ENCODE measurements at regions not wholly inside any gene's neighbourhood (a gene's known extent, or its start where the extent isn't known, plus 50 kb on each side); places are given as distances from the start of the nearest gene placed in this dataset.
"Not testable (repeated sequence)": the region's sequence is repeated elsewhere in the genome, so short reads cannot be mapped to it uniquely, and the experiment has no call there.

GRCh38 chr14:35174342-35174741 lies 52.0 kb downstream of the PRORP start:
- Histone ChIP-seq H3K27me3 (ENCODE audit: low read depth) (no peaks in the 10 kb centered on the region), H3K4me1 (no peaks in the 10 kb centered on the region), H3K4me3 (no peak overlapping the region), H3K9me3 (replicated peaks) (no peaks in the 10 kb centered on the region), H3K36me3 (no peaks in the 10 kb centered on the region), H3K27ac (replicated peaks) (no peak overlapping the region)
- intact Hi-C loops (cut with micrococcal nuclease), result no loop called here
- TF ChIP-seq CTCF (IDR thresholded peaks at IDR 0.05; ENCODE audit: borderline replicate concordance), result no peak
- no peak for DNase-seq

DNA sequence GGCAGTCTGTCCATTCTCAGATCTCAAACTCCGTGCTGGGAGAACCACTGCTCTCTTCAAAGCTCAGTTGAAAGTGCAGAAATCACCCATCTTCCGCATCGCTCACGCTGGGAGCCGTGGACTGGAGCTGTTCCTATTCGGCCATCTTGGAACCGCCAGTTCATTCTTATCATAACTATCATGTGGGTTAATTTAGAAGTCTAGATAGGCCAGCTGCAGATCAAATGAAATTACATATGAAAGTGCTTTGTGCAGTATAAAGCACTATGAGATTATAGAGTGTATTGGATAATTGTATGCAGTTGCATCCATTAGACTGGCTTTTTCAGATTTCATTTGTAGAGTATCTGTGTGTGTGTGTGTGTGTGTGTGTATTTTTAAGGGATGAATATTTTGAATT lies 57.8 kb downstream of the PRORP start:
- peaks cover 6% of the 10 kb centered on the region for H3K36me3 ChIP-seq
- no peak overlapping the region for H3K4me3 ChIP-seq
- no peaks in the 10 kb centered on the region for H3K4me1 ChIP-seq
- no peaks in the 10 kb centered on the region for H3K9me3 ChIP-seq (replicated peaks)
- no peak for DNase-seq
- no peak overlapping the region for H3K27ac ChIP-seq (replicated peaks)
- intact Hi-C loops (cut with micrococcal nuclease), result no loop called here
- H3K27me3 ChIP-seq (ENCODE audit: low read depth), result no peaks in the 10 kb centered on the region
- TF ChIP-seq CTCF (IDR thresholded peaks at IDR 0.05; ENCODE audit: borderline replicate concordance), result no peak

- H3K4me3 ChIP-seq; H3K9me3 ChIP-seq (replicated peaks); H3K27ac ChIP-seq (replicated peaks); intact Hi-C loops (cut with micrococcal nuclease); H3K27me3 ChIP-seq (ENCODE audit: low read depth); DNase-seq; H3K4me1 ChIP-seq; H3K36me3 ChIP-seq: not testable (repeated sequence)
Measured at GRCh38 chr14:35184891-35185290, 62.5 kb downstream of the PRORP start.

GRCh38 chr14:35189422-35189821 lies 67.1 kb downstream of the PRORP start:
- Histone ChIP-seq H3K4me3 (no peak overlapping the region), H3K36me3 (peaks cover 6% of the 10 kb centered on the region), H3K9me3 (replicated peaks) (peaks cover 5% of the 10 kb centered on the region), H3K4me1 (no peaks in the 10 kb centered on the region), H3K27ac (replicated peaks) (no peak overlapping the region), H3K27me3 (ENCODE audit: low read depth) (no peaks in the 10 kb centered on the region)
- DNase-seq, result no peak
- intact Hi-C loops (cut with micrococcal nuclease), result no loop called here
- TF ChIP-seq CTCF (IDR thresholded peaks at IDR 0.05; ENCODE audit: borderline replicate concordance), result no peak

- H3K4me1 ChIP-seq, result no peaks in the 10 kb centered on the region
- H3K27ac ChIP-seq (replicated peaks), result no peak overlapping the region
- DNase-seq, result no peak
- intact Hi-C loops (cut with micrococcal nuclease), result no loop called here
- peaks cover 5% of the 10 kb centered on the region for H3K9me3 ChIP-seq (replicated peaks)
- H3K36me3 ChIP-seq, result peaks cover 6% of the 10 kb centered on the region
- no peaks in the 10 kb centered on the region for H3K27me3 ChIP-seq (ENCODE audit: low read depth)
- H3K4me3 ChIP-seq, result no peak overlapping the region
- TF ChIP-seq CTCF (IDR thresholded peaks at IDR 0.05; ENCODE audit: borderline replicate concordance), result no peak
Measured at GRCh38 chr14:35193161-35193560, 70.8 kb downstream of the PRORP start.

GRCh38 chr14:35194183-35194582 lies 71.8 kb downstream of the PRORP start:
- H3K4me3 ChIP-seq; H3K27me3 ChIP-seq (ENCODE audit: low read depth); DNase-seq; H3K4me1 ChIP-seq; H3K27ac ChIP-seq (replicated peaks); H3K36me3 ChIP-seq; H3K9me3 ChIP-seq (replicated peaks); intact Hi-C loops (cut with micrococcal nuclease): not testable (repeated sequence)

DNA sequence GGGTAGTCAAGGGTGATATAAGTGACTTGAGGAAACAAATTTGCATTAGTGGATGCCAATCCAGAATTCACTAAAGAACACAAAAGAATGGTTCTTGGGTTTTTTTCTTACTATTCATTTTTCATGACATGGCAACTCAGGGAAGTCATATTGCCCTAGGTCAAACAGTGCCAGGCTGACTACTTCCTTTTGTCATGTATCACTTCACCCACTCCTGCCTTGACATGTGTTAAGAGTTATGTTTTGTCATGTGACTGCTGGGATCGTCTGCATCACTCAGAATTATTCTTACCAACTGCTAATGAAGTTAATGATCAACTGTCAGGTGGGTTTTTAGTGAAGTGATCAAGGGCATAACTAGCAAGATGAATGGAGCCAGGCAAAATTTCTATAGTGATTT lies 74.2 kb downstream of the PRORP start:
- Histone ChIP-seq H3K4me3 (no peak overlapping the region), H3K27ac (replicated peaks) (no peak overlapping the region), H3K4me1 (no peaks in the 10 kb centered on the region), H3K36me3 (peaks cover 6% of the 10 kb centered on the region), H3K27me3 (ENCODE audit: low read depth) (no peaks in the 10 kb centered on the region), H3K9me3 (replicated peaks) (peaks cover 5% of the 10 kb centered on the region)
- TF ChIP-seq CTCF (IDR thresholded peaks at IDR 0.05; ENCODE audit: borderline replicate concordance), result no peak
- DNase-seq, result no peak
- intact Hi-C loops (cut with micrococcal nuclease), result no loop called here

All from left ventricle myocardium inferior (tissue), 1 donor.